ENCODE measurements at regions not wholly inside any gene's neighbourhood (a gene's known extent, or its start where the extent isn't known, plus 50 kb on each side); places are given as distances from the start of the nearest gene placed in this dataset.

- H3K27me3 ChIP-seq (replicated peaks; ENCODE audit: control insufficient read depth, insufficient read depth, low read length, poor library complexity, severe bottlenecking), result no peaks in the 10 kb centered on the region
- no peak overlapping the region for H3K4me3 ChIP-seq (ENCODE audit: insufficient read depth, low read depth, low read length, poor library complexity, severe bottlenecking)
- DNase-seq, result no peak
- H3K9me3 ChIP-seq (ENCODE audit: control insufficient read depth, low read length), result no peaks in the 10 kb centered on the region
- no peaks in the 10 kb centered on the region for H3K36me3 ChIP-seq (ENCODE audit: control insufficient read depth, insufficient read depth, low read length)
- H3K27ac ChIP-seq (ENCODE audit: insufficient read depth, low read length, poor library complexity, severe bottlenecking), result no peak overlapping the region
- H3K4me1 ChIP-seq (ENCODE audit: control insufficient read depth, insufficient read depth, low read length, poor library complexity, severe bottlenecking), result no peaks in the 10 kb centered on the region
Measured at GRCh38 chr5:175329976-175330375, 114.0 kb downstream of the DRD1 start.

DNA sequence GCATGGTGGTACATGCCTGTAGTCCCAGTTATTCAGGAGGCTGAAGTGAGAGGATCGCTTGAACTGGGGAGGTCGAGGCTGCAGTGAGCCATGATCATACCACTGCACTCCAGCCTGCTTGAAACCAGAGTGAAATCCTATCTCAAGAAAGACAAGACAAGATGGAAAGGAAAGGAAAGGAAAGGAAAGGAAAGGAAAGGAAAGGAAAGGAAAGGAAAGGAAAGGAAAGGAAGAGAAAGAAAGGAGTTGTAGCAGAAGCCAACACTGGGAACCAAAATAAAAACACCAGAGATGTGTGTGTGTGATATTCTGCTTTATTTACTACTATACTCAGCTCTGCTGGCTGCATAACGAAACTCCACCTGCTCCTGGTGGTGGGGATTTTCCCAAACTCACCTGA, 115.3 kb downstream of the DRD1 start:
- no peak for DNase-seq
- H3K27ac ChIP-seq (ENCODE audit: insufficient read depth, low read length, poor library complexity, severe bottlenecking), result no peak overlapping the region
- no peaks in the 10 kb centered on the region for H3K27me3 ChIP-seq (replicated peaks; ENCODE audit: control insufficient read depth, insufficient read depth, low read length, poor library complexity, severe bottlenecking)
- no peaks in the 10 kb centered on the region for H3K9me3 ChIP-seq (ENCODE audit: control insufficient read depth, low read length)
- H3K36me3 ChIP-seq (ENCODE audit: control insufficient read depth, insufficient read depth, low read length), result no peaks in the 10 kb centered on the region
- no peaks in the 10 kb centered on the region for H3K4me1 ChIP-seq (ENCODE audit: control insufficient read depth, insufficient read depth, low read length, poor library complexity, severe bottlenecking)
- no peak overlapping the region for H3K4me3 ChIP-seq (ENCODE audit: insufficient read depth, low read depth, low read length, poor library complexity, severe bottlenecking)

GRCh38 chr5:175328176-175328575, 115.8 kb downstream of the DRD1 start:
- no peaks in the 10 kb centered on the region for H3K36me3 ChIP-seq (ENCODE audit: control insufficient read depth, insufficient read depth, low read length)
- H3K4me1 ChIP-seq (ENCODE audit: control insufficient read depth, insufficient read depth, low read length, poor library complexity, severe bottlenecking), result no peaks in the 10 kb centered on the region
- no peaks in the 10 kb centered on the region for H3K27me3 ChIP-seq (replicated peaks; ENCODE audit: control insufficient read depth, insufficient read depth, low read length, poor library complexity, severe bottlenecking)
- no peak overlapping the region for H3K27ac ChIP-seq (ENCODE audit: insufficient read depth, low read length, poor library complexity, severe bottlenecking)
- H3K4me3 ChIP-seq (ENCODE audit: insufficient read depth, low read depth, low read length, poor library complexity, severe bottlenecking), result no peak overlapping the region
- no peaks in the 10 kb centered on the region for H3K9me3 ChIP-seq (ENCODE audit: control insufficient read depth, low read length)
- DNase-seq, result no peak

- H3K9me3 ChIP-seq (ENCODE audit: control insufficient read depth, low read length), result no peaks in the 10 kb centered on the region
- no peak overlapping the region for H3K27ac ChIP-seq (ENCODE audit: insufficient read depth, low read length, poor library complexity, severe bottlenecking)
- H3K4me1 ChIP-seq (ENCODE audit: control insufficient read depth, insufficient read depth, low read length, poor library complexity, severe bottlenecking), result no peaks in the 10 kb centered on the region
- H3K36me3 ChIP-seq (ENCODE audit: control insufficient read depth, insufficient read depth, low read length), result no peaks in the 10 kb centered on the region
- no peaks in the 10 kb centered on the region for H3K27me3 ChIP-seq (replicated peaks; ENCODE audit: control insufficient read depth, insufficient read depth, low read length, poor library complexity, severe bottlenecking)
- no peak for DNase-seq
- no peak overlapping the region for H3K4me3 ChIP-seq (ENCODE audit: insufficient read depth, low read depth, low read length, poor library complexity, severe bottlenecking)
Measured at GRCh38 chr5:175325681-175326080, 118.3 kb downstream of the DRD1 start.

DNA sequence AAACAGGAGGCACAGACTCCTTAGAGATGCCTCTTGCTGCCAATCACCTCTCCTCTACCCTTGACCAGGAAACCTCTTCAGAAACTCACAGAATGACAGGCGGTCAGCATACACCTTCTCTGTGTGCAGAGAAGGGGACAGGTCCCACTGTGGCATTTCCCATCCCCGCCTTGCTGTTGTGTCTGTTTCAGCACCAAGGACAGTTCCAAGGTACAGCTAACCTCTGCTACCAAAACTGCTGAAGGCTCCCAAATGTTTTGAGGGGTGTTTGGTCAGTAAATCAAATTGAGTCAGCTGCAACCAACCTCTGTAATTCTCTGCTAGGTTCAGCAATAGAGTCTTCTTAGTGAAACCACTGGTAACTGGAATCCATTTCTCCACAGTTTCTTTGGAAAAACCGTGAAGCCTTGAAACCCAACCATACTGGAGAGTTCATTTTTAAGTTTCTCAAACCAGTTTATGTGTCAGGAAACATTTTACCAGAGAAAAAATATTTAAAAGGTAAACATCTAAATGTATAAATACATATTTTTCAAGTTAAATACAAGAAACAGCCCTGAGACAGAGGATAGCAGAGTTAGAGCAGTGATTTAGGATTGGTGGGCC, 122.0 kb downstream of the DRD1 start:
- no peak overlapping the region for H3K4me3 ChIP-seq (ENCODE audit: insufficient read depth, low read depth, low read length, poor library complexity, severe bottlenecking)
- no peak for DNase-seq
- H3K4me1 ChIP-seq (ENCODE audit: control insufficient read depth, insufficient read depth, low read length, poor library complexity, severe bottlenecking), result no peaks in the 10 kb centered on the region
- H3K27ac ChIP-seq (ENCODE audit: insufficient read depth, low read length, poor library complexity, severe bottlenecking), result no peak overlapping the region
- H3K27me3 ChIP-seq (replicated peaks; ENCODE audit: control insufficient read depth, insufficient read depth, low read length, poor library complexity, severe bottlenecking), result no peaks in the 10 kb centered on the region
- H3K9me3 ChIP-seq (ENCODE audit: control insufficient read depth, low read length), result no peaks in the 10 kb centered on the region
- H3K36me3 ChIP-seq (ENCODE audit: control insufficient read depth, insufficient read depth, low read length), result no peaks in the 10 kb centered on the region

GRCh38 chr5:175319199-175319598, 124.8 kb downstream of the DRD1 start:
- DNase-seq, result no peak
- no peak overlapping the region for H3K27ac ChIP-seq (ENCODE audit: insufficient read depth, low read length, poor library complexity, severe bottlenecking)
- H3K27me3 ChIP-seq (replicated peaks; ENCODE audit: control insufficient read depth, insufficient read depth, low read length, poor library complexity, severe bottlenecking), result no peaks in the 10 kb centered on the region
- no peak overlapping the region for H3K4me3 ChIP-seq (ENCODE audit: insufficient read depth, low read depth, low read length, poor library complexity, severe bottlenecking)
- no peaks in the 10 kb centered on the region for H3K4me1 ChIP-seq (ENCODE audit: control insufficient read depth, insufficient read depth, low read length, poor library complexity, severe bottlenecking)
- no peaks in the 10 kb centered on the region for H3K36me3 ChIP-seq (ENCODE audit: control insufficient read depth, insufficient read depth, low read length)
- no peaks in the 10 kb centered on the region for H3K9me3 ChIP-seq (ENCODE audit: control insufficient read depth, low read length)

GRCh38 chr5:175317872-175318271, 126.1 kb downstream of the DRD1 start:
- no peak overlapping the region for H3K4me3 ChIP-seq (ENCODE audit: insufficient read depth, low read depth, low read length, poor library complexity, severe bottlenecking)
- no peaks in the 10 kb centered on the region for H3K36me3 ChIP-seq (ENCODE audit: control insufficient read depth, insufficient read depth, low read length)
- H3K9me3 ChIP-seq (ENCODE audit: control insufficient read depth, low read length), result no peaks in the 10 kb centered on the region
- no peak for DNase-seq
- no peak overlapping the region for H3K27ac ChIP-seq (ENCODE audit: insufficient read depth, low read length, poor library complexity, severe bottlenecking)
- H3K4me1 ChIP-seq (ENCODE audit: control insufficient read depth, insufficient read depth, low read length, poor library complexity, severe bottlenecking), result no peaks in the 10 kb centered on the region
- no peaks in the 10 kb centered on the region for H3K27me3 ChIP-seq (replicated peaks; ENCODE audit: control insufficient read depth, insufficient read depth, low read length, poor library complexity, severe bottlenecking)

DNA sequence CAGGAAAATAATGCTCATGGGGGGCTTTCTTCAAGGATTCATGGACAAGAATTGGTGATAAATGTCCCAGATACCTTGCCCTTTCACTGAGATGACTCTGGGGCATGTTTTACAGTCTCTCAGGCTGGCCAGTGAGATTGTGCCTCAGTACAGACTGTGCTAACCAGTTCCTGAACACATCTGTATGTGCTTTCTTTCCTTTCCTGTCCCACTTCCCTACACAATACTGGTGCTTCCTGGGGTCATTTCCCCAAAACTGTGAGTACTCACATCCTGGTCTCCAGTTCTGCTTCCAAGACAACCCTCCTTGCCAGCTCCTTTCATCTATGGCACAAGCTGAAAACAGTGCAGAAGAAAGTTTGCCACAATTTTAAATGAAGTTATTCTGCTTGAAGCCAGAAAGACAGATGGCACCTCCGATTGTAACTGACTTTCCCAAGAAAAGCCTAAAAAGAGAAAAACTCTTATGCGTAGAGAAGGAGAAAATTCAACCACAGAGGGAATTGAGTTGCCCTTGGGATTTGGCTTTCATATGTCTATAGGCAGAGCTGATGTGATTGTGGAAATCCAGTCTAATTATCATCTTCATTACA, 134.7 kb downstream of the DRD1 start:
- H3K9me3 ChIP-seq (ENCODE audit: control insufficient read depth, low read length), result no peaks in the 10 kb centered on the region
- no peak overlapping the region for H3K27ac ChIP-seq (ENCODE audit: insufficient read depth, low read length, poor library complexity, severe bottlenecking)
- H3K27me3 ChIP-seq (replicated peaks; ENCODE audit: control insufficient read depth, insufficient read depth, low read length, poor library complexity, severe bottlenecking), result no peaks in the 10 kb centered on the region
- no peaks in the 10 kb centered on the region for H3K4me1 ChIP-seq (ENCODE audit: control insufficient read depth, insufficient read depth, low read length, poor library complexity, severe bottlenecking)
- no peaks in the 10 kb centered on the region for H3K36me3 ChIP-seq (ENCODE audit: control insufficient read depth, insufficient read depth, low read length)
- no peak for DNase-seq
- H3K4me3 ChIP-seq (ENCODE audit: insufficient read depth, low read depth, low read length, poor library complexity, severe bottlenecking), result no peak overlapping the region

DNA sequence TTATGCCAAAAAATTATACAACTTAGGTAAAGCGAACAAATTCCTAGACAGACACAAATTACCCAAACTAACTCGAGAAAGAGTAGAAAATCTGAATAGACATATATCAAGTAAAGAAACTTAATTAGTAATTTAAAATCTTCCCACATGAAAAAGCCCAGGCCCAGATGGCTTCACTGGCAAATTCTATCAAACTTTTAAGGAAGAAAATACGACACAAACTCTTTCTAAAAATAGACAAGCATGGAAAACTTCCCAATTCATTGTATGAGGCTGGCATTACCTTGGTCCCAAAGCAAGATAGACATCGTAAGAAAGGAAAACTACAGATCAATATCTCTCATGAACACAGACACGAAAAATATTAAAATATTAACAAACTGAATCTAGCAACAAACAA, 135.3 kb downstream of the DRD1 start:
- Histone ChIP-seq H3K9me3 (ENCODE audit: control insufficient read depth, low read length) (no peaks in the 10 kb centered on the region), H3K4me3 (ENCODE audit: insufficient read depth, low read depth, low read length, poor library complexity, severe bottlenecking) (no peak overlapping the region), H3K4me1 (ENCODE audit: control insufficient read depth, insufficient read depth, low read length, poor library complexity, severe bottlenecking) (no peaks in the 10 kb centered on the region), H3K36me3 (ENCODE audit: control insufficient read depth, insufficient read depth, low read length) (no peaks in the 10 kb centered on the region), H3K27ac (ENCODE audit: insufficient read depth, low read length, poor library complexity, severe bottlenecking) (no peak overlapping the region), H3K27me3 (replicated peaks; ENCODE audit: control insufficient read depth, insufficient read depth, low read length, poor library complexity, severe bottlenecking) (no peaks in the 10 kb centered on the region)
- no peak for DNase-seq

DNA sequence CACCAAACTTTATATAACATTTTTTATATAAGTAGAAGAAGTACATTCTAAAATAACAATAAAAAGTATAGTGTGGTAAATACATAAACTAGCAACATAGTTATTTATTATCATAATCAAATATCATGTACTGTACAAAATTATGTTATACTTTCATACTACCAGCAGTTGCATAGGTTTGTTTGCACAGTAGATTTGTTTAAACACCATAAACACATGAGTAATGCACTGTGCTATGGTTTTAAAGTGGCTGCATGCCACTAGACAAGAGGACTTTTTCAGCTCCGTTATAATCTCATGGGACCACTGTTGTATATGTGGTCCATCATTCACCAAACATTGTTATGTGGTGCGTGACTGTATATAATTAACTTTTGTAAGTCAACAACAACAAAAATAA, 137.6 kb downstream of the DRD1 start:
- Histone ChIP-seq H3K36me3 (ENCODE audit: control insufficient read depth, insufficient read depth, low read length) (no peaks in the 10 kb centered on the region), H3K9me3 (ENCODE audit: control insufficient read depth, low read length) (no peaks in the 10 kb centered on the region), H3K4me1 (ENCODE audit: control insufficient read depth, insufficient read depth, low read length, poor library complexity, severe bottlenecking) (no peaks in the 10 kb centered on the region), H3K27ac (ENCODE audit: insufficient read depth, low read length, poor library complexity, severe bottlenecking) (no peak overlapping the region), H3K27me3 (replicated peaks; ENCODE audit: control insufficient read depth, insufficient read depth, low read length, poor library complexity, severe bottlenecking) (no peaks in the 10 kb centered on the region), H3K4me3 (ENCODE audit: insufficient read depth, low read depth, low read length, poor library complexity, severe bottlenecking) (no peak overlapping the region)
- DNase-seq, result no peak

All from effector memory CD4-positive, alpha-beta T cell (primary cell).